D721Med (cell line): ENCODE measurements at regions not wholly inside any gene's neighbourhood (a gene's known extent, or its start where the extent isn't known, plus 50 kb on each side); places are given as distances from the start of the nearest gene placed in this dataset.

ENCODE experiments used
- DNase-seq: peaks from one replicate; pipeline ENCODE4 v3.0.0; 2011; ENCODE audit warnings: low spot score; ENCODE audit not compliant: insufficient read length
- FAIRE-seq: peaks from 2 replicates; lab custom pipeline; 2011; peaks lifted over from hg19 to GRCh38; lab: Jason Lieb, UNC
- TF ChIP-seq, protein P1 (sequence below): IDR thresholded peaks from 2 replicates; pipeline ENCODE4 v1.5.1; 2012; ENCODE audit warnings: mild to moderate bottlenecking, control low read depth; ENCODE audit not compliant: insufficient read depth; ENCODE audit errors: missing control alignments

DNA sequence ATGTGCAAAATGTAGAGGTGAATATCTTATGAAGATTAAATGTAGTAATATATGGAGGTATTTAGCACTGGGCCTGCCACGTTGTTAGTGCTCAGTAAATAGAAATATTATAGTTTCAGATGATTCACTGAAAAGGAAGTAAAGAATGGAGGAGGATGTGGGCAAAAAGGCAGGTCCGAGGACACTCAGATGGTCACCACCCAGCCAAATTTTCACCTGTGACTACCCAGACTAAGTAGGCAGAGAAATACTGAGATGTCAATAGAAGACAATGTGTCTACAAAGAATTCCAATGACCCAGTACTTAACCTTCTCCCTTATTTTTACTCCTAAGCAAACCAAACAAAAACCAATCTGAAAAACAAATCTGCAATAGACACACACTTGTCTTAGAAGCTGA lies 70.3 kb upstream of the ATP10B start:
- no peak for FAIRE-seq

DNA sequence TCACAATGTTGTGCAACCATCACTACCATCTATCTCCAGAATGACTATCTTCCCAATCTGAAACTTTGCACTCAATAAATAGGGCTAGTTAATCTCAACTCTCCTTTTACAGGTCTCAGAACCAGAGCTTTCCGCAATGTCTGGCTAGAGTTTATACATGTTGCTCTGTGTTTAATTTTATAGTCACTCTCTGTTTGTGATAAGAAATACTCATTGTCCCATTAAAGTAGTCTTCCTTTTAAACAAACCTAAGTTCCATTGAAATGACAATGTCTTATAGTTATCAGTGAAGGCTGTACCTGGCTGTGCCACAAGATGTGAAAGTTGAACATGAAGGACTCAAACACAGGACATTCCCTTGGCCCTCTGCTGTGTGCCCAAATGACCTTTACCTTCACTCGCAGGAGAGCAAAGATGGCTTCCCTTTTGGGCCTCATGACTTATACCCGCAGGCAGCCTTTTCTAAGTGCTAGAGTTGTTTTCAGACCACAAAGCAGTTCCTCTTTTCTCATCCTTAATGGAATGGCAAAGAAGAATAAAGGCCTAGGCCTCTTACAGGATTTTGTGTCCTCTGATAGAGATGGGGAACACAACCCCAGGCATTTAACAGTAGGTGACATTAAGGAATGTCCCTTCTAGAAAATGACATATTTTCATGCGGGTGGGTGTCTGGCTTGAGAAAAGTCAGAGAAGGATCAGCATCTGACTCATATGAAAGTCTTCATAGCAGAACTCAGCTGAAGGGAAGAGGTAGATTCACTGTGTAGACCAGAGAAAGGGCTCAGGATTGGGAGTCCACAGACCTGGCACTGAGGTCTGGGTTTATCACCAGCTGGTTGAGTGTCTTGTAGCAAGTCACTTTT lies 69.6 kb upstream of the ATP10B start:
- TF ChIP-seq, protein P1, sequence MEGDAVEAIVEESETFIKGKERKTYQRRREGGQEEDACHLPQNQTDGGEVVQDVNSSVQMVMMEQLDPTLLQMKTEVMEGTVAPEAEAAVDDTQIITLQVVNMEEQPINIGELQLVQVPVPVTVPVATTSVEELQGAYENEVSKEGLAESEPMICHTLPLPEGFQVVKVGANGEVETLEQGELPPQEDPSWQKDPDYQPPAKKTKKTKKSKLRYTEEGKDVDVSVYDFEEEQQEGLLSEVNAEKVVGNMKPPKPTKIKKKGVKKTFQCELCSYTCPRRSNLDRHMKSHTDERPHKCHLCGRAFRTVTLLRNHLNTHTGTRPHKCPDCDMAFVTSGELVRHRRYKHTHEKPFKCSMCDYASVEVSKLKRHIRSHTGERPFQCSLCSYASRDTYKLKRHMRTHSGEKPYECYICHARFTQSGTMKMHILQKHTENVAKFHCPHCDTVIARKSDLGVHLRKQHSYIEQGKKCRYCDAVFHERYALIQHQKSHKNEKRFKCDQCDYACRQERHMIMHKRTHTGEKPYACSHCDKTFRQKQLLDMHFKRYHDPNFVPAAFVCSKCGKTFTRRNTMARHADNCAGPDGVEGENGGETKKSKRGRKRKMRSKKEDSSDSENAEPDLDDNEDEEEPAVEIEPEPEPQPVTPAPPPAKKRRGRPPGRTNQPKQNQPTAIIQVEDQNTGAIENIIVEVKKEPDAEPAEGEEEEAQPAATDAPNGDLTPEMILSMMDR, result no peak
- DNase-seq, result no peak
- FAIRE-seq, result no peak

More for the DNA sequence above, 70.3 kb upstream of the ATP10B start:
- no peak for DNase-seq
- TF ChIP-seq, protein P1, result no peak

DNA sequence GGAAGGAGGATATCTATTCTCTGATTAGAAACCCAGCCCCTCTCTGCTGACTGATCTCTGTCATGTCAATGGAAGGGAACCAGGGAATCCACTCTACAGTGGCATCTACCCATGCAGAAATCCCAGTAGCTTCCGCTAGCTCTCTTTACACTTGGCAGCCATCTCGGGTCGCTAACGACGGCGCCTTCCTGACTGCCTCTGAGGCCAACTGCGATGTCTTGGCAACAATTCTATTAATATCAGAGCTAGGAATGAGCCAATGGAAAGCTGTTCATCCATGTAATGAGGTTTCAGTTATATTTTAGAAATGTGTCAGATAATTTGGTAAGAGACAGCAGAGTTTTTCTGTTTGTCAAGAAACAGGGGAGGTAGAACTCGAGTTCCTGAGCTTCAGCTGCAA lies 67.6 kb upstream of the ATP10B start:
- no peak for FAIRE-seq
- TF ChIP-seq, protein P1, result no peak
- no peak for DNase-seq

DNA sequence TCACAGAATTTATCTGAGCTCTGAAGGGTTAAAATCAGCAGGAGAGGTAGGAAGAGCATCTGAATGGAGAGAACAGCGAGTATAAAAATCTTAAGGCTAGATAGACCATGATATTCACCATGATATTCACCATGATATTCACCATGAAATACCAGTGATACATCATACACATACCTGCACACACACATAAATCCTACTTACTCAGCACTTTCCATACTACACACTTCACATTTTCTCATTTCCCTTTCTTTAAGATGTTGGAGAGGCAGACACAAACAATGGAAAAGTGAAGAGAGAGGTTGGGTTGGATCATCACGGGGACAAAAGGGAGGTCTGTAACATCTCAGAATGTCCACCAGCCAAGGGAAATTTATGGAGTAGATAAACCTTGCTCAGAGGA lies 66.4 kb upstream of the ATP10B start:
- no peak for DNase-seq
- no peak for FAIRE-seq
- TF ChIP-seq, protein P1, result no peak

DNA sequence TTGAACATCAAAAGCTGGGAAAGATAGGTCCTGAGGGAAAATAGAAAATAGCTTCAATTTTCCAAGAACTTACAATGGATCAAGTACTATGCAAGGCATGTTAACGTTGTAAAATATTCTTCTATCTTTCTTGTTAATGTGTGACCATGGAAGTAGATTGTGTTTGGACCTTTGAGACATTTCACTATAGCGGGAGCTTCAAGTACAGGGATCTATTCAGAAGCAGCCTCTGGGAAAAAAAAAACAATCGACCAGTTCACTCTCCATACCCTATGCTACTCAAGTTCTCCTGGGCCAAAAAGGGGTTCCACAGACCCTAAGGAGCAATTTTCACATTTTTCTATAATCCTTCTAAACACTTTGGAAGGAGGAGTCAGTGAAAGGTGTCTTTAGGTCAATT lies 54.1 kb upstream of the ATP10B start:
- FAIRE-seq, result no peak

DNA sequence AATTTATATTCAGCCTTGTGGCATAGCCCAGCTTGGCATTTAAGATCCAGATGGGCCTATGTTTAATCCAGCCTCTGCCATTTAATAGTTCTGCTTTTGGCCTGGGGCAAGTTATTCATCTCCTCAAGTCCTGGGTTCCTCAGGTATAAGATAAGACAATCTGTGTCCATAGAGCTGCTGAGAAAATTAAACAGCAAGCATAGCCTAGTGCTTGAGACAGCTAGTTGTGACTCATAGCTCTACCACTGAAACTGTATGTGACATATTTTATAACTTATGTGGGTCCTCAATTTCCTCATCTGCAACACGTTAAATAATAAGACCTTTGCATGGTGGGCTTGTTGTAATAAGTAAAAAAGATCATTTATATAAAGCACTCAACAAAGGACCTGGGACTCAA lies 53.3 kb upstream of the ATP10B start:
- FAIRE-seq, result no peak
- no peak for DNase-seq
- TF ChIP-seq, protein P1, result no peak

More for the DNA sequence above, 54.1 kb upstream of the ATP10B start:
- TF ChIP-seq, protein P1, result no peak
- no peak for DNase-seq

DNA sequence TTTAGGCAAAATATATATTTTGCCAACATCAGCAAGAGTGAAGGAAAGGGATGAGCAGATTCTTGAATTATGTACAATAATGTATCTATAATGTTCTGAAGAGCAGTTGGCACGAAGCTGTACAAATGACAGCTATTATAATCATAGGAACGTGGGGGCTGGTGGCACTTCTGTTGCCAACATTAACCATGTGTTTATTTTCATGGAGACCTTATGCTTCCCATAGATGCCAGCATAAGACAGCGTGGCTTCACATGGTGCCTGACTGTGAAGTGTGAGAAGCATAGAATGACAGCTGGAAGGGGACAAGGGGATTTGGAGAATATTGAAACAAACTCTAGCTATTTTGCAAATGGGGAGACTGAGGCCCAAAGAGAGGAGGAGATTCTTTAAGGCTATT lies 52.6 kb upstream of the ATP10B start:
- DNase-seq (no peak), FAIRE-seq (no peak)
- TF ChIP-seq, protein P1, result no peak
